VCaP (cell line): ENCODE measurements at regions not wholly inside any gene's neighbourhood (a gene's known extent, or its start where the extent isn't known, plus 50 kb on each side); places are given as distances from the start of the nearest gene placed in this dataset.
A peak's percentile ranks its signal among the peaks of the same experiment; 100 is the strongest.

Experiments used
- H3K27ac ChIP-seq: fragments of 450-650 bp; 2 replicates; pipeline ENCODE4 v1.5.1; 2017
- TF ChIP-seq, protein P1 (sequence below): fragments of 450-650 bp; conservative IDR thresholded peaks from 2 replicates; pipeline ENCODE4 v1.5.1; 2017; ENCODE audit warnings: mild to moderate bottlenecking, moderate library complexity

DNA sequence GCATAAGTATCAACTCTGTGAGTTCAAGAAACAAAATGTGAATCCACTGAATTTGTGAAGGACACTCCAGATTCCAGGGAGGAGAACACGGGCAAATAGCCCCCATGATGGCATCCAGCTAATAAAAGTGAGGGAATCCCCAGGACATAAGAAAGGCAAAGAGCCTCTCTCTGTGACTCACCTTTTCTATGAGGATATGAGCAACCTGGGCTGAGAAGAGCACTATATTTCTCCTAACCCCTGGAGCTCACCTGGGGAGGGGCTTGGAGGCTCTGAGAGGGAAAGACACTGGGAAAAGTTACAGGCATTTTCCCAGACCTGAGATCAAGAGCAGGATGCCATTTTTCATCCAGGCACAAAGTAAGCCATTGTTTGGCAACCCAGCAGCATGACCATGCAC lies 1298.8 kb downstream of the PLA2G4A start:
- TF ChIP-seq, protein P1, sequence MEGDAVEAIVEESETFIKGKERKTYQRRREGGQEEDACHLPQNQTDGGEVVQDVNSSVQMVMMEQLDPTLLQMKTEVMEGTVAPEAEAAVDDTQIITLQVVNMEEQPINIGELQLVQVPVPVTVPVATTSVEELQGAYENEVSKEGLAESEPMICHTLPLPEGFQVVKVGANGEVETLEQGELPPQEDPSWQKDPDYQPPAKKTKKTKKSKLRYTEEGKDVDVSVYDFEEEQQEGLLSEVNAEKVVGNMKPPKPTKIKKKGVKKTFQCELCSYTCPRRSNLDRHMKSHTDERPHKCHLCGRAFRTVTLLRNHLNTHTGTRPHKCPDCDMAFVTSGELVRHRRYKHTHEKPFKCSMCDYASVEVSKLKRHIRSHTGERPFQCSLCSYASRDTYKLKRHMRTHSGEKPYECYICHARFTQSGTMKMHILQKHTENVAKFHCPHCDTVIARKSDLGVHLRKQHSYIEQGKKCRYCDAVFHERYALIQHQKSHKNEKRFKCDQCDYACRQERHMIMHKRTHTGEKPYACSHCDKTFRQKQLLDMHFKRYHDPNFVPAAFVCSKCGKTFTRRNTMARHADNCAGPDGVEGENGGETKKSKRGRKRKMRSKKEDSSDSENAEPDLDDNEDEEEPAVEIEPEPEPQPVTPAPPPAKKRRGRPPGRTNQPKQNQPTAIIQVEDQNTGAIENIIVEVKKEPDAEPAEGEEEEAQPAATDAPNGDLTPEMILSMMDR = no peak
- H3K27ac ChIP-seq = no peak overlapping the region

GRCh38 chr1:188128761-188129160 lies 1300.0 kb downstream of the PLA2G4A start:
- TF ChIP-seq, protein P1 = peak; percentile 69
- H3K27ac ChIP-seq = no peak overlapping the region; the same call in 1 of the 2 replicates

DNA sequence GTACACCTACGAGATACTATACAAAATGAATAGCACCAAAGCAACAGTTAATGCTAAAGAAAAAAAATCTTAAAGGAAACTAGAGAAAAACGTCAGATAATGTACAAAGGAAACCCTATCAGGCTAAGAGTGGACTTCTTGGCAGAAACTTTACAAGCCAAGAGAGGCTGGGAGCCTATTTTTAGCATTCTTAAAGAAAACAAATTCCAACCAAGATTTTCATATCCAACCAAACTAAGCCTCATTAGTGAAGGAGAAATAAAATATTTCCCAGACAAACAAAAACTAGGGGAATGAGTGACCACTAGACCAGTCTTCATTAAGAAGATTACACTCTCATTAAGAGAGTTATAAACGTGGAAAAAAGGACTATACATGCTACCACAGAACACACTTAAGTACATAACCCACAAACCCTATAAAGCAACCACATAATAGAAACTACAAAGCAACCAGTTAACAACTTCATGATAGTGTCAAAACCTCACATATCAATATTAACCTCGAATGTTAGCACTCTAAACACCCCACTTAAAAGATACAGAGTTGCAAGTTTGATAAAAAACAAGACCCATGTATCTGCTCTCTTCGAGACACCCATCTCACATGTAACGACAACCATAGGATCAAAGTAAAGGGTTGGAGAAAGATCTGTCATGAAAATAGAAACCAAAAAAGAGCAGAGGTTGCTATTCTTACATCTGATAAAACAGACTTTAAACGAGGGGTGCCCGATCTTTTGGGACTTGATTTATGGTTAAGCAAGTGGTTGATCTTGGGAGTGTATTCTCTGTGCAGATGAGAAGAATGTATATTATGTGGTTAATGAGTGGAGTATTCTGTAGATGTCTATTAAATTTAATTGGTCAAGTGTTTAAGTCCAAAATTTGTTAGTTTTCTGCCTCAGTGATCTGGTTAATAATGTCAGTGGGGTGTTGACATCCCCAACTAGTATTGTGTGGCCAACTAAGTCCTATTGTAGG lies 1301.4 kb downstream of the PLA2G4A start:
- TF ChIP-seq, protein P1 = no peak
- no peak overlapping the region for H3K27ac ChIP-seq

GRCh38 chr1:188137221-188137620 lies 1308.5 kb downstream of the PLA2G4A start:
- TF ChIP-seq, protein P1 = no peak
- H3K27ac ChIP-seq = no peak overlapping the region

DNA sequence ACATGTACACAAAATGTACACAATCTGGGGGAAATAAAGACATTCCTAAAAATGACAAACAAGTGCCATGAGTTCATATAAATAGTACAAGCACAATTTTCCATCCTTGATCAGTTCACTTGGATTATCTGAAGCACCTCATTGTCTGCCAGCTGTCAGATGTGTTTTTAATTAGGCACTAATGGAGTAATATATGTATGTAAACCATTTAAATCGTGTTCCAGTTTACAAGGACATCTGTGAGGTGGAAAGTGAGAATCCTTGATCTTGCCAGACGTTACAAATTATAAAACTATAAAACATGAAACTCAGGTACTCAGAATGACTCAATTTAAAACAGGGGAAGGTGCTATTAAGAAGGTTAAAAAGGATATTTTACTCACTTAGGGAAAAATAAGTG lies 1312.2 kb downstream of the PLA2G4A start:
- TF ChIP-seq, protein P1 = no peak

DNA sequence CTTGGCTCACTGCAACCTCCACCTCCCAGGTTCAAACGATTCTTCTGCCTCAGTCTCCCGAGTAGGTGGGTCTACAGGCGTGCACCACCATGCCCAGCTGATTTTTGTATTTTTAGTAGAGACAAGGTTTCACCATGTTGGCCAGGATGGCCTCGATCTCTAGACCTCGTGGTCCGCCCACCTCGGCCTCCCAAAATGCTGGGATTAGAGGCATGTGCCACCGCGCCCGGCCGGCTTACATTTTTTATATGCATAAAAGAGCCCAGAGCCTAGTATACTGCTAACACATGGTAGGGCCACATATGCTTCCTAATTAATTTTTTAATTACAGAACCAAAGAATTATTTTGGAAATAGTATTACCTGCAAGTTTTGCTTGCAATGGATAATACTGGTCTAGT lies 1325.4 kb downstream of the PLA2G4A start:
- no peak overlapping the region for H3K27ac ChIP-seq
- TF ChIP-seq, protein P1 = no peak

More for the DNA sequence above, 1312.2 kb downstream of the PLA2G4A start:
- H3K27ac ChIP-seq = no peak overlapping the region

GRCh38 chr1:188154761-188155160 lies 1326.0 kb downstream of the PLA2G4A start:
- TF ChIP-seq, protein P1 = no peak
- H3K27ac ChIP-seq = no peak overlapping the region
